ENCODE measurements at regions not wholly inside any gene's neighbourhood (a gene's known extent, or its start where the extent isn't known, plus 50 kb on each side); places are given as distances from the start of the nearest gene placed in this dataset.

GRCh38 chr19:28239270-28239669, 973.7 kb downstream of the UQCRFS1 start:
- DNase-seq (ENCODE audit: low read depth) = no peak

GRCh38 chr19:28238270-28238820, 974.6 kb downstream of the UQCRFS1 start:
- no peak for DNase-seq (ENCODE audit: low read depth)

DNA sequence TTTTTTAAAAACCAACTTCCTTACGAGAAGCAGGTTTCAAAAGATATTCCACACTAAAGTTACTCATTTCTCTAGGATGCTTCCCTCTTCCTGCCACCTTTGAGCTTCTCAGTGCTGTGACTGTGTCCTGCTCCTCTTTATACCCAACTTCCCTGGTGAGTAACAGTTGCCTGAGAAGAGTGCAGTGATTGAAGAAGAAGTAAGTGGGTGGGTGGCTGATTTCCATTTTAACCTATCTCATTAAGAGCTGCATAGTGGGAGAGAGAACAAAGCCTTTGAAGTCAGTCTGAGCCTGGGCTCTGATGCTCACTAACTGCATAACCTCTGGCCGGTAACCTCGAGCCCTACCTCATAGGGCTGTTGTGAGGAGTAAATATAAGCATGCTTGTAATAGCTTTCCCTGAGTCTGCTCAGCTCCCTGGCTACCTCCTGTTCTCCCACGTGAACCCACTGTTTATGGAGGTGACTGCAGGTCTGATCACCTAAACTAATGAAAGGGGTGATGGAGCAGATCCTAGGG, 977.3 kb downstream of the UQCRFS1 start:
- no peak for DNase-seq (ENCODE audit: low read depth)

DNA sequence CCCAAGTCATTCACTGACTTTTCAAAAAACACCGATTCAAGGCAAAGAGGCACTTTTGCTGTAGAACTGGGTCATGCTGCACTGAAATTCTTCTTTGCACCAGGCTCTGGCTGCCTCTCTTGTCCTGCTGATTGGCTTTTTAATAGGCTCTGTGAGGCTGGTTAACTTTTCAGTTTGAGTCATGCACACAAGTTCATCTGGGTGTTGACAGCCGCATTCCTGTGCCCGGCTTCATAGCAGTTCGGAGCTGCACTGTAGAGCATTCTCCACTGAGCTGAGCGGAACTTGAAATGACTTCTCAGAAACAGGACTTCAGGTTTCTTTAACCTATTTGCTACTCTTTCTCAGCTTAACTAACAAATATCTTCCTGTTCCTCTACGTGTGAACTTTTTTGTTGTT, 978.3 kb downstream of the UQCRFS1 start:
- DNase-seq (ENCODE audit: low read depth) = no peak

GRCh38 chr19:28228854-28229253, 984.1 kb downstream of the UQCRFS1 start:
- DNase-seq (ENCODE audit: low read depth) = no peak

DNA sequence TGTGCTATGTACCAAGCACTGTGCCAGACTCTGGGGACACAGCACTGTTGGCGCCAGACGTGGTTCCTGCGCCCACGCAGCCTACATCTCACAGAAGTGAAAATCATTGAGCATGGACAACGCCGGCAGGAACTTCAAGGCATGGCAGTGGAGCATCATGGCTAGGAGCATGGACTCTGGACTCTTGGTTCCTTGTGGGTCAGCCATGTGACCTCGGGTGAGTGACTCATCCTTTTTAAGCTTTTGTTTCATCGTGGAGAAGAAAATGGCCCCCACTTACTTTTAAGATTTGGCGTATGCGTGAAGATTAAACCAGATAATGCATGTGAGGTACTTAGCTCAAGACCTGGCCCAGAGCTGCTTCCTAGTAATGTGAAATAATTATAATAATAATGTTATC, 988.5 kb downstream of the UQCRFS1 start:
- DNase-seq (ENCODE audit: low read depth) = no peak

- DNase-seq (ENCODE audit: low read depth) = no peak
Measured at GRCh38 chr19:28221736-28222135, 991.2 kb downstream of the UQCRFS1 start.

DNA sequence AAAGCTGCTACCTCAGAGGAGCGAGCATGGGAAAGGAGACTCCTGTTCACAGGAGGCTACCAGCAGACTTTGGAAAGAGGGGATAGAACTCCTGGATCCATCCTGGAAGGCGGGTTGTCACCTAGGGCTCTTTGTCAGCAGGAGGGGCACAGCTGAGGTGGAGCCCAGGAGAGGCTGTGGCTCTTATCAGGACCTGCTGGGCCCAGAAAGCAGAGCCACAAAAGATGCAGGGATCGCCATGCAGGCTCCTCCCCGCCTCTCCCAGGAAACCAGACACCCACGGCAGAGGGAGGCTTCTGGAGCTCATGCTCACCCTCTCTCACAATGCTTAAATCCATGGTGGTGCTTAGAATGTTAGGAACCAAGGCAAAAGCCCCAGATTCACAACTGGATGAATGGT, 994.2 kb downstream of the UQCRFS1 start:
- DNase-seq (ENCODE audit: low read depth) = no peak

GRCh38 chr19:28217022-28217421, 995.9 kb downstream of the UQCRFS1 start:
- DNase-seq (ENCODE audit: low read depth) = no peak

GRCh38 chr19:28213470-28214082, 999.4 kb downstream of the UQCRFS1 start:
- no peak for DNase-seq (ENCODE audit: low read depth)

GRCh38 chr19:28210886-28211285, 1002.1 kb downstream of the UQCRFS1 start:
- peak; percentile 17 for DNase-seq (ENCODE audit: low read depth)

DNA sequence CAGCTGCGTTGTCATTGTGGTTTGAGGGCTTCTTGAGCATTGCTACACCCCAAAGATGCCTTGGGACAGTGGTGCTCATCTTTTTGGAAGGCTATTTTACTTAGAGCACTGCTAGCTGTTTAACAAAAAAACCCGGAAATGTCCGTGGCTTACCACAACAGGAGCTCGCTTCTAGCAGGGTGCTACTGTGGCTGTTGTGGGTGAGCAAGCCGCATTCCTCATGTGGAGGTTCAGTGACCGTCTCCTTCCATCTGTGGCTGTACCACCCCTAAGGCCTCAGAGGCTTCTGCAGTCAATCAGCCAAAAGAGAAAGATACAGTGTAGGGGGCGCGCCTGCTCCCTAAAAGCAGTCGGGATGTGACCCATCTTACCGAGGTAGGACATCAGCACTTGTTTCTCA, 1004.2 kb downstream of the UQCRFS1 start:
- no peak for DNase-seq (ENCODE audit: low read depth)

DNA sequence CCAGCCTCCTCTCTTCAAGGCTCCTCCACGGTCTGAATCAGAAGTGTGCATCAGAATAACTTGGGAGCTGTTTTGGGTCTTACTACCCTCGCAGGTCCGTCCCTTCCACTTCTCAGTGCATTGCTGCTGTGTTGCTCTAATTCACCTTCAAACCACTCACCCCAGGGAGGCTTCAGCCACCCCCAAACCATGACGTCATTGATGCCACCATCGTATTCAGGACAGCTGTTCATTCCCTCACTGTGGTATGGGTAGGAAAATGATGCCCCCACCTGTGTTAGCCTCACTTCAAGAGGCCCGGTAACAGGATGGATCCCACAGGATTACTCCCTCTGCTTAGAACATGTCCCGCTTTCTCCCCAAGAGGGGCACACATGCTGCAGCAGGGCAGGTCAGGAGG, 1005.7 kb downstream of the UQCRFS1 start:
- no peak for DNase-seq (ENCODE audit: low read depth)

GRCh38 chr19:28201462-28201943, 1011.4 kb downstream of the UQCRFS1 start:
- no peak for DNase-seq (ENCODE audit: low read depth)

GRCh38 chr19:28199323-28199722, 1013.6 kb downstream of the UQCRFS1 start:
- DNase-seq (ENCODE audit: low read depth) = no peak

- DNase-seq (ENCODE audit: low read depth) = no peak
Measured at GRCh38 chr19:28196961-28197360, 1016.0 kb downstream of the UQCRFS1 start.

DNA sequence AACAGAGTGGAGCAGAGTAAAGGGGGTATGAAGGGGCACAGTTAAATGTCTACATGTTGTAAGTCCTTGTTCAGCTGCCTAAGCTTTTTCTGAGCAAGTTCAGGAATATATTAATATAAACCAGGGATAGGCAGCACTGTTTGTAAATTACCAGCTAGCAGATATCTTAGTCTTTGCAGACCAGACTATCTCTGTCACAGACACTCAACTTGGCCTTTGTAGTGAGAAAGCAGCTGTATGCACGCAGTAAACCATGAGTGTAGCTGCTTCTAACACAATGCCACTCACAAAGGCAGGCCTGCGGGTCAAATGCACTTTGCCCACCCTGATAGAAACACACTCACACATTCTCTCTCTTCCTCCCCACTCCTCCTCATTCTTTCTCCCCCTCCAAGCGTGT, 1016.9 kb downstream of the UQCRFS1 start:
- no peak for DNase-seq (ENCODE audit: low read depth)

GRCh38 chr19:28185646-28186045, 1027.3 kb downstream of the UQCRFS1 start:
- no peak for DNase-seq (ENCODE audit: low read depth)

DNA sequence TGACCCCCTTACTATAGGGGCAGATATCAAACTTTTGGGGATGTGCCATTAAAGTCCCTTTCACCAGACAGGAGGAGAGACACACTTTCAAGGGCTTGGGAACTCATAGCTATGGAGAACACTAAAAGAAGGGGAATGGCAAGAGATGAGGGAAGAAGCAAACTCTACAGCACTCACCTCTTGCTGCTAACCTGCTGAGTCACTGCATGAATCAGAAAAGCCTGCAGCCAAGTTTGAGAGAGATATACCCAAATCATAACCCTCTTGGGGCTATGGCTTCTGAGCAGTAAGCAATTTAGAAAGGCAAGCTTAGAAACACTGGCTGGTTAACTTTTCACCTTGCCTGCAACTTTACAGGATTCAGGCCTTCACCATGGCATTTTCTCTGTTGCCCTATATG, 1028.0 kb downstream of the UQCRFS1 start:
- DNase-seq (ENCODE audit: low read depth) = no peak

DNA sequence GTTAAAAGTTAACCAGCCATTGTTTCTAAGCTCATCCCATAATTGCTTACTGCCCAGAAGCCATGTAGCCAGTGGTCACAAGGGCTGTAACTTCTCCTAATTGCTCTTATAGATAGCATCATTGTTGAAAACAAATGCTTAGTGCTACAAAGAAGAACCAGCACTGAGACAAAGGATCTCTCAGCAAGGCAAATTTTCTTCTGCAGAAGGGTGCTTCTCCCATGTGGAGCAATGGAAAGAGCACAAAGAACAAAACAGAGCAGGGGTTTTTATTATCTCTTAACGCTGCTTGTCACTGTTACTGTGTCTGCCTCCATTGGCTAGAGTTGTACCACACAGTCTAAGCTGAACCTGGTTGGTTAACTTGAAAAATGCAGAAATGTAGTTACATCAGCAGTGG, 1036.8 kb downstream of the UQCRFS1 start:
- no peak for DNase-seq (ENCODE audit: low read depth)

DNA sequence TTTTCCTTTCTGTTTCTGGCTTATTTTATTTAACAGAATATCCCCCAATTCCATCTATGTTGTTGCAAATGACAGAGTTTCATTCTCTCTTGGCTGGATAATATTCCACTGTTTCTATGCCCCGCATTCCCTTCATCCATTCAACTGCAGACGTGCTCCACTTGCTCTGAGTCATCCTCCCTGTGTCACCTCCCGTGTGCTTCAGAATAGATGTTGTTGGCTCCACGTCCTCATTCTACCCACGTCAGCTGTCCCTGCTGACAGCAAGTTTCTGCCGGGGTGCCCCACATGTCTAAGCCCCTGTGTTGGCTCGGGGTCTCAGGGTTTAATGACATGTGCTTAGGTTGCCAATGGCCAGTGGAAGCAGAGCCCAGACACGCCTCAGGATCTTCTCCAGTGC, 1041.0 kb downstream of the UQCRFS1 start:
- no peak for DNase-seq (ENCODE audit: low read depth)

GRCh38 chr19:28170066-28170465, 1042.9 kb downstream of the UQCRFS1 start:
- DNase-seq (ENCODE audit: low read depth) = no peak

GRCh38 chr19:28169168-28169887, 1043.6 kb downstream of the UQCRFS1 start:
- no peak for DNase-seq (ENCODE audit: low read depth)
